ENCODE measurements at regions not wholly inside any gene's neighbourhood (a gene's known extent, or its start where the extent isn't known, plus 50 kb on each side); places are given as distances from the start of the nearest gene placed in this dataset.

DNA sequence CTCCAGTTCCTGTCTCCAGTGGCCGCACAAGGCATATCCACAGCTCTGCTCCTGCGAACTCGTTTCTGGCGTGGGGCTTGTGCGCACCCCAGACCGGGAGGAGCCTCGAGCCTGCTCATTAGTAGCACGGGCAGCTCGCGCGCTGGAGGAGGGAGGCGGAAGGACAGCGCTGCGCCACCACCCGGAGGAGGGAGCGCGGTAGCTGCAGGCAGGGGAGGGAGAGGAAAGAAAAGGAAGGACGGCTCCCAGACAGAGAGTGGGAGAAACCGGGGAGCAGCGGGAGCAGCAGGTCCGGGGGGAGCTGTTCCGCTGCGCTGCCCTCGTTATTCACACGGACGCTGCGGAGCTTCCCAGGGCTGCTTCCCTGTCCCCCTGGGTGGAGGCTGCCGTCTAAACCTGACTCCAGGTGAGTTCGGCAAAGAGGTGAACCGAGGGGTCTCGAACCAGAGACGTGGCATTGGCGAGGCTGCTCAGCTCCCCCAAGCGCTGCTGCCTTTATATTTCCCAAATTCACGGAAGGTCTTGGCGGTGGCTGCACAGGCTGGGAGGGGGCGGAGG, 121.3 kb upstream of the ZNF717 start:
- no peaks in the 10 kb centered on the region for H3K9me1 ChIP-seq (ENCODE audit: control insufficient read depth, insufficient read depth, low read length)
- no peaks in the 10 kb centered on the region for H3K9me3 ChIP-seq (replicated peaks; ENCODE audit: control insufficient read depth, insufficient read depth, low read depth, low read length)
- TF ChIP-seq, protein P1, sequence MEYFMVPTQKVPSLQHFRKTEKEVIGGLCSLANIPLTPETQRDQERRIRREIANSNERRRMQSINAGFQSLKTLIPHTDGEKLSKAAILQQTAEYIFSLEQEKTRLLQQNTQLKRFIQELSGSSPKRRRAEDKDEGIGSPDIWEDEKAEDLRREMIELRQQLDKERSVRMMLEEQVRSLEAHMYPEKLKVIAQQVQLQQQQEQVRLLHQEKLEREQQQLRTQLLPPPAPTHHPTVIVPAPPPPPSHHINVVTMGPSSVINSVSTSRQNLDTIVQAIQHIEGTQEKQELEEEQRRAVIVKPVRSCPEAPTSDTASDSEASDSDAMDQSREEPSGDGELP (CRISPR knock-in tag; IDR thresholded peaks at IDR 0.05; ENCODE audit: borderline replicate concordance) = no peak
- TF ChIP-seq CBFA2T3 (IDR thresholded peaks at IDR 0.05) = no peak
- no peak for TF ChIP-seq KDM5B (IDR thresholded peaks at IDR 0.05; ENCODE audit: insufficient replicate concordance, low read depth, low read length)
- TF ChIP-seq ZNF263 (CRISPR knock-in tag; IDR thresholded peaks at IDR 0.05; ENCODE audit: borderline replicate concordance) = no peak
- no peak for TF ChIP-seq GABPA (tag; conservative IDR thresholded peaks at IDR 0.05; ENCODE audit: low read depth)
- TF ChIP-seq ZEB2 (IDR thresholded peaks at IDR 0.05) = no peak
- TF ChIP-seq IRF2 (CRISPR knock-in tag; IDR thresholded peaks at IDR 0.05) = no peak
- TF ChIP-seq ZFPM2 (CRISPR knock-in tag; IDR thresholded peaks at IDR 0.05) = no peak
- TF ChIP-seq HDAC6 (IDR thresholded peaks at IDR 0.05; ENCODE audit: low read depth, low read length) = no peak
- no peaks in the 10 kb centered on the region for H3K36me3 ChIP-seq (ENCODE audit: control insufficient read depth, insufficient read depth, low read length)
- no peak overlapping the region for H3K9ac ChIP-seq (ENCODE audit: insufficient read depth in 1 of 2, low read depth in 2 of 2, low read length in 2 of 2)
- H3K27ac ChIP-seq (ENCODE audit: extremely low read depth, low read depth, low read length) = no peak overlapping the region
- H4K20me1 ChIP-seq (replicated peaks; ENCODE audit: control insufficient read depth, insufficient read depth, low read length) = no peaks in the 10 kb centered on the region
- H3K4me1 ChIP-seq (replicated peaks in 1 of 2; ENCODE audit: control insufficient read depth in 2 of 2, insufficient read depth in 2 of 2, low read length in 2 of 2) = no peaks in the 10 kb centered on the region
- in situ Hi-C loops (cut with MboI) (no loop called here), intact Hi-C loops (cut with micrococcal nuclease) (no loop called here)
- no peak overlapping the region for H3K4me3 ChIP-seq
- ATAC-seq (no peak), FAIRE-seq (no peak), DNase-seq (ENCODE audit: extremely low read depth in 1 of 4, low spot score in 3 of 4) (no peak)
- BruUV-seq (replicated peaks) = no TSS peak
- H3K27me3 ChIP-seq (ENCODE audit: control insufficient read depth in 2 of 2, insufficient read depth in 2 of 2, low read length in 2 of 2) = no peaks in the 10 kb centered on the region
- ChIA-PET CTCF (ENCODE audit: low intra/inter-chr PET ratio) (no interaction called here), POLR2A (no interaction called here)
- WGBS (ENCODE audit: insufficient coverage, low coverage, missing lambda C conversion rate) = 0% methylated on average over 20 of the region's 37 CpGs
- no peak overlapping the region for H3K4me2 ChIP-seq (ENCODE audit: insufficient read depth, low read length)
- no peaks in the 10 kb centered on the region for H3K79me2 ChIP-seq (ENCODE audit: control insufficient read depth, insufficient read depth, low read length)
- H2AFZ ChIP-seq (ENCODE audit: low read depth, low read length) = no peak overlapping the region

Measured in K562 (cell line).